Stimulated activated CD8-positive, alpha-beta memory T cell treated with anti-CD3 and anti-CD28 coated beads, Interleukin-7, amount 100 ng/mL, for 4 hours (primary cell): ENCODE measurements at regions not wholly inside any gene's neighbourhood (a gene's known extent, or its start where the extent isn't known, plus 50 kb on each side); places are given as distances from the start of the nearest gene placed in this dataset.

Source experiments
- DNase-seq, 2 donors: peaks; one replicate each; pipeline ENCODE4 v3.0.0-alpha.2; 2020; ENCODE audit warnings: low read depth in 2 of 2

GRCh38 chrX:124827258-124827845 lies 481.0 kb downstream of the SH2D1A start:
- no peak for DNase-seq

- DNase-seq, result no peak
Measured at GRCh38 chrX:124829930-124830329, 483.6 kb downstream of the SH2D1A start.

GRCh38 chrX:124836786-124837185 lies 482.9 kb upstream of the TEX13C start:
- DNase-seq, result no peak

- DNase-seq, result no peak
Measured at GRCh38 chrX:124842205-124842604, 477.5 kb upstream of the TEX13C start.

- DNase-seq, result no peak
Measured at GRCh38 chrX:124860736-124861135, 458.9 kb upstream of the TEX13C start.

- no peak for DNase-seq
Measured at GRCh38 chrX:124862301-124862700, 457.4 kb upstream of the TEX13C start.

GRCh38 chrX:124863303-124863702 lies 456.4 kb upstream of the TEX13C start:
- DNase-seq, result no peak

- DNase-seq, result no peak
Measured at GRCh38 chrX:124887572-124887971, 432.1 kb upstream of the TEX13C start.

GRCh38 chrX:124895947-124896346 lies 423.7 kb upstream of the TEX13C start:
- DNase-seq, result no peak

GRCh38 chrX:124902953-124903352 lies 416.7 kb upstream of the TEX13C start:
- no peak for DNase-seq

- no peak for DNase-seq
Measured at GRCh38 chrX:124910611-124911010, 409.1 kb upstream of the TEX13C start.

- no peak for DNase-seq
Measured at GRCh38 chrX:124917011-124917410, 402.7 kb upstream of the TEX13C start.

GRCh38 chrX:124925681-124926080 lies 394.0 kb upstream of the TEX13C start:
- DNase-seq, result no peak

- no peak for DNase-seq
Measured at GRCh38 chrX:124931241-124931640, 388.4 kb upstream of the TEX13C start.

- no peak for DNase-seq
Measured at GRCh38 chrX:124931958-124932357, 387.7 kb upstream of the TEX13C start.

- no peak for DNase-seq
Measured at GRCh38 chrX:124938715-124939114, 381.0 kb upstream of the TEX13C start.

GRCh38 chrX:124940531-124940930 lies 379.1 kb upstream of the TEX13C start:
- no peak for DNase-seq

GRCh38 chrX:124954402-124954801 lies 365.3 kb upstream of the TEX13C start:
- no peak for DNase-seq

GRCh38 chrX:124960454-124960853 lies 359.2 kb upstream of the TEX13C start:
- no peak for DNase-seq

GRCh38 chrX:124963717-124964116 lies 356.0 kb upstream of the TEX13C start, which contains the start of gene TENM1:
TENM1 (minus strand) TSS chrX:124963817.
- no peak for DNase-seq

- DNase-seq, result no peak
Measured at GRCh38 chrX:124975456-124975855, 344.2 kb upstream of the TEX13C start.

- no peak for DNase-seq
Measured at GRCh38 chrX:124981420-124981819, 338.3 kb upstream of the TEX13C start.

- DNase-seq, result no peak
Measured at GRCh38 chrX:124984140-124984813, 335.4 kb upstream of the TEX13C start.

- no peak for DNase-seq
Measured at GRCh38 chrX:124986284-124986683, 333.4 kb upstream of the TEX13C start.
